GM12892 (cell line): ENCODE measurements at regions not wholly inside any gene's neighbourhood (a gene's known extent, or its start where the extent isn't known, plus 50 kb on each side); places are given as distances from the start of the nearest gene placed in this dataset.

Experiments used
- POLR2A ChIP-seq: IDR thresholded peaks from 2 replicates; pipeline ENCODE4 v1.6.1; 2011; ENCODE audit warnings: low read depth, low read length, control low read depth
- TAF1 ChIP-seq: IDR thresholded peaks from 2 replicates; pipeline ENCODE4 v1.6.1; 2011; ENCODE audit warnings: low read depth, mild to moderate bottlenecking, control low read depth, low read length, borderline replicate concordance

- TF ChIP-seq POLR2A (no peak), TAF1 (no peak)
Observed at GRCh38 chr5:165405340-165405739, 1899.9 kb downstream of the MAT2B start.
